ENCODE measurements at regions not wholly inside any gene's neighbourhood (a gene's known extent, or its start where the extent isn't known, plus 50 kb on each side); places are given as distances from the start of the nearest gene placed in this dataset.

GRCh38 chr2:173631127-173631460 lies 276.4 kb downstream of the CDCA7 start:
- no peaks in the 10 kb centered on the region for H3K36me3 ChIP-seq
- peaks cover 0 to 5% (median 0%) of the 10 kb centered on the region in 12 donors for H3K4me1 ChIP-seq
- 31 to 39% (median 32%) methylated on average over 4 of the region's 4 CpGs for WGBS, 4 donors
- peak overlapping the region in 1 of 12 donors; percentile 16 for H3K4me3 ChIP-seq
- ATAC-seq (peak; percentile 59 to 90 (median 82)), DNase-seq (peak in 4 of 5 donors; percentile 21 to 48 (median 46))
- H3K27ac ChIP-seq: peak overlapping the region in 9 of 12 donors; percentile 19 to 77 (median 50)
- no peaks in the 10 kb centered on the region for H3K9me3 ChIP-seq
- H3K27me3 ChIP-seq: no peaks in the 10 kb centered on the region
- TF ChIP-seq POLR2A (IDR thresholded peaks at IDR 0.05): no peak
- no peak for TF ChIP-seq CTCF (IDR thresholded peaks at IDR 0.05)
- intact Hi-C loops (cut with DNase I): no loop called here

- Histone ChIP-seq H3K9me3 (no peaks in the 10 kb centered on the region), H3K27me3 (no peaks in the 10 kb centered on the region), H3K4me1 (no peaks in the 10 kb centered on the region), H3K4me3 (no peak overlapping the region), H3K27ac (no peak overlapping the region), H3K36me3 (no peaks in the 10 kb centered on the region)
- TF ChIP-seq CTCF (IDR thresholded peaks at IDR 0.05) (no peak), POLR2A (IDR thresholded peaks at IDR 0.05) (no peak)
- DNase-seq: no peak
- intact Hi-C loops (cut with DNase I): no loop called here
- 77 to 87% (median 81%) methylated on average over 3 of the region's 3 CpGs for WGBS, 4 donors
- no peak for ATAC-seq
Measured at GRCh38 chr2:173644146-173644545, 289.5 kb downstream of the CDCA7 start.

- DNase-seq (no peak), ATAC-seq (no peak)
- Histone ChIP-seq H3K4me1 (peaks cover 0 to 3% (median 0%) of the 10 kb centered on the region in 12 donors), H3K4me3 (no peak overlapping the region), H3K36me3 (no peaks in the 10 kb centered on the region), H3K9me3 (peaks cover 0 to 5% (median 0%) of the 10 kb centered on the region in 12 donors), H3K27ac (peak overlapping the region in 1 of 12 donors; percentile 14), H3K27me3 (no peaks in the 10 kb centered on the region)
- 60 to 76% (median 67%) methylated on average over 8 of the region's 8 CpGs for WGBS, 4 donors
- TF ChIP-seq POLR2A (IDR thresholded peaks at IDR 0.05) (no peak), CTCF (IDR thresholded peaks at IDR 0.05) (no peak)
- intact Hi-C loops (cut with DNase I): no loop called here
Measured at GRCh38 chr2:173647681-173648311, 293.1 kb downstream of the CDCA7 start.

- ATAC-seq: no peak
- no peak overlapping the region for H3K27ac ChIP-seq
- peaks cover 0 to 3% (median 0%) of the 10 kb centered on the region in 12 donors for H3K4me1 ChIP-seq
- TF ChIP-seq POLR2A (IDR thresholded peaks at IDR 0.05): no peak
- TF ChIP-seq CTCF (IDR thresholded peaks at IDR 0.05): no peak
- no peaks in the 10 kb centered on the region for H3K27me3 ChIP-seq
- H3K9me3 ChIP-seq: peaks cover 0 to 5% (median 0%) of the 10 kb centered on the region in 12 donors
- DNase-seq: no peak
- no peaks in the 10 kb centered on the region for H3K36me3 ChIP-seq
- WGBS, 4 donors: 75 to 90% (median 83%) methylated on average over 2 of the region's 2 CpGs
- intact Hi-C loops (cut with DNase I): no loop called here
- H3K4me3 ChIP-seq: no peak overlapping the region
Measured at GRCh38 chr2:173648816-173649215, 294.1 kb downstream of the CDCA7 start.
